HUES64 (cell line): ENCODE measurements at regions not wholly inside any gene's neighbourhood (a gene's known extent, or its start where the extent isn't known, plus 50 kb on each side); places are given as distances from the start of the nearest gene placed in this dataset.

Experiments used
- H3K27ac ChIP-seq: 2 replicates; pipeline ENCODE4 v1.7.0; 2013; ENCODE audit warnings: low read depth, low read length, inconsistent platforms
- H3K27me3 ChIP-seq: 2 replicates; pipeline ENCODE4 v1.6.1; 2013; ENCODE audit warnings: mild to moderate bottlenecking, low read length; ENCODE audit not compliant: insufficient read depth
- H3K36me3 ChIP-seq: 2 replicates; pipeline ENCODE4 v1.6.1; 2013; ENCODE audit warnings: mild to moderate bottlenecking, low read length; ENCODE audit not compliant: insufficient read depth
- H3K4me1 ChIP-seq: 2 replicates; pipeline ENCODE4 v1.6.1; 2013; ENCODE audit warnings: mild to moderate bottlenecking, low read length, moderate library complexity; ENCODE audit not compliant: insufficient read depth
- H3K4me3 ChIP-seq: 2 replicates; pipeline ENCODE4 v1.5.1; 2013; ENCODE audit warnings: mild to moderate bottlenecking, low read length, moderate library complexity
- H3K9ac ChIP-seq: 2 replicates; pipeline ENCODE4 v1.6.1; 2013; ENCODE audit warnings: mild to moderate bottlenecking, low read depth, low read length
- H3K9me3 ChIP-seq: 2 replicates; pipeline ENCODE4 v1.6.1; 2013; ENCODE audit warnings: low read depth, low read length; ENCODE audit not compliant: insufficient read depth
- WGBS: fragments of 150-250, 120-280 bp; methylation state at CpG from one replicate; pipeline ENCODE4 v1.1.7; 2013; ENCODE audit warnings: missing lambda C conversion rate; 5-methylcytosine and 5-hydroxymethylcytosine counted together

DNA sequence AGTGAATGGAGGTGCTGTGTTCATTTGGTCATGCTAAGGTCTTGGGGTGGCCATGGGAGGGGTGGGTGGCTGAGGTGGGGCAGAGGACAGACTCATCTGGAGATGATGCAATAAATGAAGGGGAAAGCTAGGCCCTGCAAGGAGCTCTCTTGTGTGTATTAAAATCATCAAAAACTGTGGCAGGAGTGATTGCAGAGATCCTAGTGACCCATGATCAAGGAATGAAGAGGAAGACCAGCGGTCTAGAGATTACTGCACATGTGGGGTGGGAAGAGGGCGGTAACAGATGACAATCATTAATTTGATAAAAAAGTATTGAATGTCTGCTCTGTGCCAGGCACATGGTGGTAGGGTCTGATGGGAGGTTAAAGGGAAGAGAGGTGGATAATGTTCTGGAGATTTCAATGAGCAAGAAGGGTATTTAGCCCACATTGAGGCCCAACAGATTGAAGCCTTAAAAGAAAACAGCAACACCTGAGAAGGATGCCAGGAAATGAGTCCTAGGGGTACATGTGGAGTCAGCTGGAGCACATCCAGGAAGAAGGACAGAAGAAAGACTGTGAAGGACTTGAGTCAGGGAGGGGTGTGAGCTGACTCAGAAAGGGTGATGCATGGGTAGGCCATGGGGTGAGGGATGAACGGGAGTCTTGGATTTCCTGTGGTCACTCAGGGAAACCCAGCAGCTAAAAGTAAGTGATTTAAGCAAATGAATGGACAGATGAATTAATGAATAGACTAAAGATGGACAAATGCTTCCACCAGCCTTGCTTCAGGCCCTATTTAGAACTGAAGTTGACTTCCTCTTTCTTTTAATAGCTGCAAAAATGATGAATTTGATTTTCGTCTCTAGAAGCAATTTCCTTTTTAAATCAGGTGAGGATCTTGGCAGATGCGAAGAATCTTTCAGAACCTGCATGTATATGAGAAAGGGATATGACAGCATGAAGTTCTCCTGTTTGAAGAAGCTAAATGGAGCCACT, 83.1 kb upstream of the IGFBP3 start:
- H3K9ac ChIP-seq: no peak overlapping the region
- no peak overlapping the region for H3K27ac ChIP-seq
- WGBS: 80% methylated on average over 5 of the region's 5 CpGs
- no peaks in the 10 kb centered on the region for H3K27me3 ChIP-seq
- no peaks in the 10 kb centered on the region for H3K4me1 ChIP-seq
- H3K4me3 ChIP-seq: no peak overlapping the region
- no peaks in the 10 kb centered on the region for H3K36me3 ChIP-seq
- no peaks in the 10 kb centered on the region for H3K9me3 ChIP-seq

DNA sequence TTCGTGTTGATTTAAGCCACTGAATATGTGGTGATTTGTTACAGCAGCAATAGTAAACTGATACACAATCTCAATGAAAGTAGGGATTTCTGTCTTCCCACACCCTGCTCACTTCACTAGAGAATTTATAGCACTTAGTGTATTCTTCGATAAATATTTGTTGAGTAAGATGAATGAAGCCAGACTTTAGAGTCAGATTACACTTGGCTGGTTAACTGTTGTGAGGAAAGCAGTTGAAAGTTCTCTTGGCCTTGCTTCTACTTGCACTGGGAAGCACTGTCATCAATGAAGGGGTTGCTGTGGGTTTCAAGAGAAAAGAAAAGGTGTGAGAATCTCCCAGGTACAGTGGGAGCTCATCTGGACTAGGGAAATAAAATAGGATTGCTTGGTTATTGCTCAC, 82.1 kb upstream of the IGFBP3 start:
- H3K9me3 ChIP-seq: no peaks in the 10 kb centered on the region
- no peak overlapping the region for H3K4me3 ChIP-seq
- H3K4me1 ChIP-seq: no peaks in the 10 kb centered on the region
- no peak overlapping the region for H3K27ac ChIP-seq
- no peak overlapping the region for H3K9ac ChIP-seq
- H3K27me3 ChIP-seq: no peaks in the 10 kb centered on the region
- WGBS: 96% methylated on average over 2 of the region's 2 CpGs
- H3K36me3 ChIP-seq: no peaks in the 10 kb centered on the region

GRCh38 chr7:46000513-46000912, 79.4 kb upstream of the IGFBP3 start:
- no peak overlapping the region for H3K27ac ChIP-seq
- H3K27me3 ChIP-seq: no peaks in the 10 kb centered on the region
- WGBS: 97% methylated on average over 6 of the region's 7 CpGs
- H3K4me3 ChIP-seq: no peak overlapping the region
- H3K9me3 ChIP-seq: peaks cover 19% of the 10 kb centered on the region
- H3K4me1 ChIP-seq: no peaks in the 10 kb centered on the region
- no peak overlapping the region for H3K9ac ChIP-seq
- H3K36me3 ChIP-seq: no peaks in the 10 kb centered on the region

GRCh38 chr7:45999541-45999940, 78.5 kb upstream of the IGFBP3 start:
- Histone ChIP-seq H3K36me3 (no peaks in the 10 kb centered on the region), H3K9ac (no peak overlapping the region), H3K27me3 (no peaks in the 10 kb centered on the region), H3K4me1 (no peaks in the 10 kb centered on the region), H3K4me3 (no peak overlapping the region), H3K9me3 (peaks cover 19% of the 10 kb centered on the region), H3K27ac (no peak overlapping the region)
- WGBS: 74% methylated on average over 1 of the region's 1 CpG

GRCh38 chr7:45998506-45998905, 77.4 kb upstream of the IGFBP3 start:
- Histone ChIP-seq H3K4me3 (no peak overlapping the region), H3K36me3 (no peaks in the 10 kb centered on the region), H3K9me3 (peaks cover 19% of the 10 kb centered on the region), H3K9ac (no peak overlapping the region), H3K27ac (no peak overlapping the region), H3K4me1 (no peaks in the 10 kb centered on the region), H3K27me3 (no peaks in the 10 kb centered on the region)
- WGBS: 100% methylated on average over 1 of the region's 1 CpG

GRCh38 chr7:45993621-45994020, 72.5 kb upstream of the IGFBP3 start:
- H3K9me3 ChIP-seq: peaks cover 19% of the 10 kb centered on the region
- H3K36me3 ChIP-seq: no peaks in the 10 kb centered on the region
- H3K4me3 ChIP-seq: no peak overlapping the region
- no peaks in the 10 kb centered on the region for H3K4me1 ChIP-seq
- no peak overlapping the region for H3K27ac ChIP-seq
- H3K27me3 ChIP-seq: no peaks in the 10 kb centered on the region
- no peak overlapping the region for H3K9ac ChIP-seq

- Histone ChIP-seq H3K4me1 (no peaks in the 10 kb centered on the region), H3K9me3 (peaks cover 19% of the 10 kb centered on the region), H3K36me3 (no peaks in the 10 kb centered on the region), H3K9ac (no peak overlapping the region), H3K4me3 (no peak overlapping the region), H3K27me3 (no peaks in the 10 kb centered on the region), H3K27ac (no peak overlapping the region)
- 89% methylated on average over 4 of the region's 4 CpGs for WGBS
Observed at GRCh38 chr7:45992826-45993225, 71.8 kb upstream of the IGFBP3 start.

GRCh38 chr7:45990276-45990675, 69.2 kb upstream of the IGFBP3 start:
- Histone ChIP-seq H3K4me1 (no peaks in the 10 kb centered on the region), H3K4me3 (no peak overlapping the region), H3K9ac (no peak overlapping the region), H3K9me3 (no peaks in the 10 kb centered on the region), H3K27ac (no peak overlapping the region), H3K27me3 (no peaks in the 10 kb centered on the region), H3K36me3 (no peaks in the 10 kb centered on the region)
- WGBS: 81% methylated on average over 3 of the region's 3 CpGs

- H3K9me3 ChIP-seq: no peaks in the 10 kb centered on the region
- no peak overlapping the region for H3K27ac ChIP-seq
- H3K27me3 ChIP-seq: no peaks in the 10 kb centered on the region
- H3K36me3 ChIP-seq: no peaks in the 10 kb centered on the region
- no peak overlapping the region for H3K9ac ChIP-seq
- no peak overlapping the region for H3K4me3 ChIP-seq
- no peaks in the 10 kb centered on the region for H3K4me1 ChIP-seq
- WGBS: 88% methylated on average over 9 of the region's 9 CpGs
Observed at GRCh38 chr7:45988405-45989057, 67.5 kb upstream of the IGFBP3 start.

DNA sequence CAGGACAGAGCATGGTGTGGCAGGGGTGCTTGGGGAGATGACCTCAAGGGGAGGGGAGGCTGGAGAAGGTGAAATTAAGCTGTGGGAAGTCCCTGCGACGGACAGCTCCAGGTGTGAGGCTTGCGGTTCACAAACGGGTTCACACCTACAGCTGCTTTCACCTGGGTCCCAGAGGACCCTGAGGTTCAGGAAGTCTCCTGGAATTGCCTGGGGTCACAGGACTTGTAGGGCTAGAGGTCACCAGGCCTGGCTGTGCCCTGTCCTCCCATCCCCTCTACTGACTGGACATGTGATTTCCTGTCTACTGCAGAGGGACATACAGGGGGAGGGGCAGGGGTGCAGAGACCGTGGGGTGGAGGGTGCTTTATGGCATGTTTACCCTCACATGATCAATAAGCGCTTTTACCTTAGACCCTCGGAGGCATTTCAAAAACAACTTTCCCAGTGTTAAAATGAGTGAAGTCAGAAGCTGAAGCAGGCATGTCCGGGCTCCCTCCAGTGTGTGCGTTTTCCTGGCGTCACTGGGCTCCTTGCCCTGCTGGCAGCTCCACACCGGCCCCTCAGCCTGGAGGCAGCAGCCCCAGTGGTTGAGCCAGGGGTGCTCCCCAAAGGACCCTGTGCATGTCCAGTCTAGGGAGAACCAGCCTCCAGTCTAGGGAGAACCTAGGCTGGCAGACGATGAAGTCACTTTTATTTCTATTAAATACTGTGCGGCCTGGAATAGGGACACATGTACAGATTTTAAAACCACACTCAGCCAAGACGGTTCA, 66.6 kb upstream of the IGFBP3 start:
- H3K9me3 ChIP-seq: no peaks in the 10 kb centered on the region

More for the DNA sequence above, 66.6 kb upstream of the IGFBP3 start:
- Histone ChIP-seq H3K36me3 (no peaks in the 10 kb centered on the region), H3K4me1 (no peaks in the 10 kb centered on the region), H3K4me3 (no peak overlapping the region), H3K9ac (no peak overlapping the region), H3K27ac (no peak overlapping the region), H3K27me3 (no peaks in the 10 kb centered on the region)
- 96% methylated on average over 14 of the region's 14 CpGs for WGBS
